Vagina (tissue), 2 donors: ENCODE measurements at regions not wholly inside any gene's neighbourhood (a gene's known extent, or its start where the extent isn't known, plus 50 kb on each side); places are given as distances from the start of the nearest gene placed in this dataset.

Experiments used
- DNase-seq, 2 donors: peaks; one replicate each; pipeline ENCODE4 v3.0.0-alpha.2; 2017; ENCODE audit errors: extremely low spot score in 2 of 2
- H3K27ac ChIP-seq: fragments of 200-600 bp; sonication (generic); one replicate; pipeline ENCODE4 v1.5.1; 2019
- H3K27me3 ChIP-seq: fragments of 200-600 bp; sonication (generic); one replicate; pipeline ENCODE4 v1.5.1; 2019
- H3K36me3 ChIP-seq, 2 donors: fragments of 200-600 bp; sonication (generic); one replicate each; pipeline ENCODE4 v1.5.1; 2017 to 2019
- H3K4me1 ChIP-seq: fragments of 200-600 bp; sonication (generic); one replicate; pipeline ENCODE4 v1.5.1; 2019
- H3K4me3 ChIP-seq, 2 donors: fragments of 200-600 bp; sonication (generic); 1 replicate in 1 of 2; 2 replicates in 1 of 2; pipeline ENCODE4 v1.5.1; 2016 to 2019
- H3K9me3 ChIP-seq: fragments of 200-600 bp; sonication (generic); one replicate; pipeline ENCODE4 v1.5.1; 2019
- CTCF ChIP-seq, 3 experiments: fragments of 450-650 bp in 2 of 3; fragments of 200-600 bp in 1 of 3; sonication (generic) in 1 of 3; IDR thresholded peaks; one replicate each; pipeline ENCODE4 v1.5.1; 2017 to 2019; ENCODE audit warnings: antibody characterized with exemption in 3 of 3, mild to moderate bottlenecking in 2 of 3, moderate library complexity in 2 of 3
- POLR2A ChIP-seq, 2 donors: fragments of 450-650 bp; IDR thresholded peaks; one replicate each; pipeline ENCODE4 v1.6.1; 2017; ENCODE audit warnings: antibody characterized with exemption in 2 of 2, mild to moderate bottlenecking in 2 of 2, moderate library complexity in 2 of 2
- POLR2AphosphoS5 ChIP-seq, 2 donors: sonication (generic); formaldehyde crosslinking; IDR thresholded peaks; one replicate each; pipeline ENCODE4 v1.9.0; 2017; ENCODE audit warnings: antibody characterized with exemption in 2 of 2, mild to moderate bottlenecking in 2 of 2, low read depth in 1 of 2; ENCODE audit not compliant: insufficient read depth in 1 of 2
- intact Hi-C: fragments of 100-400 bp; cut with DNase I; formaldehyde crosslinking; loops from one replicate; pipeline ENCODE4 v1.15.1; 2023

- H3K36me3 ChIP-seq = no peaks in the 10 kb centered on the region
- H3K4me3 ChIP-seq = no peak overlapping the region
- no peak for TF ChIP-seq POLR2A (IDR thresholded peaks at IDR 0.05)
- TF ChIP-seq CTCF (IDR thresholded peaks at IDR 0.05) = peak in 2 of 3 experiments; percentile 40 to 49
- no peak for DNase-seq
- H3K27ac ChIP-seq = peak overlapping the region; percentile 90
- peaks cover 5% of the 10 kb centered on the region for H3K4me1 ChIP-seq
- intact Hi-C loops = loop anchor here (10.0 kb wide), 1 partner anchor 367 kb away; no protein-coding TSS in a partner anchor
- H3K27me3 ChIP-seq = no peaks in the 10 kb centered on the region
- no peaks in the 10 kb centered on the region for H3K9me3 ChIP-seq
These were observed 193.5 kb upstream of the TCF4 start for GRCh38 chr18:55781481-55781957.

GRCh38 chr18:55780586-55781071 lies 192.6 kb upstream of the TCF4 start:
- H3K27ac ChIP-seq = peak overlapping the region; percentile 90
- H3K36me3 ChIP-seq = no peaks in the 10 kb centered on the region
- TF ChIP-seq CTCF (IDR thresholded peaks at IDR 0.05) = no peak
- TF ChIP-seq POLR2AphosphoS5 (IDR thresholded peaks at IDR 0.05; ENCODE audit: insufficient read depth in 1 of 2, low read depth in 1 of 2) = no peak
- TF ChIP-seq POLR2A (IDR thresholded peaks at IDR 0.05) = no peak
- intact Hi-C loops = loop anchor here (10.0 kb wide), 1 partner anchor 366 kb away; no protein-coding TSS in a partner anchor
- peak overlapping the region; percentile 61 to 71 for H3K4me3 ChIP-seq
- peaks cover 5% of the 10 kb centered on the region for H3K4me1 ChIP-seq
- H3K9me3 ChIP-seq = no peaks in the 10 kb centered on the region
- no peak for DNase-seq
- H3K27me3 ChIP-seq = no peaks in the 10 kb centered on the region

- DNase-seq = no peak
- no peaks in the 10 kb centered on the region for H3K27me3 ChIP-seq
These were observed 191.9 kb upstream of the TCF4 start for GRCh38 chr18:55779691-55780585.

GRCh38 chr18:55778788-55779690 lies 191.0 kb upstream of the TCF4 start:
- DNase-seq = no peak
- Histone ChIP-seq H3K27ac (peak overlapping the region; percentile 90), H3K4me1 (peaks cover 5% of the 10 kb centered on the region), H3K27me3 (no peaks in the 10 kb centered on the region), H3K9me3 (no peaks in the 10 kb centered on the region), H3K36me3 (no peaks in the 10 kb centered on the region), H3K4me3 (peak overlapping the region; percentile 61 to 71)
- intact Hi-C loops = no loop called here
- TF ChIP-seq POLR2AphosphoS5 (IDR thresholded peaks at IDR 0.05; ENCODE audit: insufficient read depth in 1 of 2, low read depth in 1 of 2) (no peak), POLR2A (IDR thresholded peaks at IDR 0.05) (no peak), CTCF (IDR thresholded peaks at IDR 0.05) (no peak)

More at GRCh38 chr18:55779691-55780585, 191.9 kb upstream of the TCF4 start:
- peak overlapping the region; percentile 90 for H3K27ac ChIP-seq
- no peaks in the 10 kb centered on the region for H3K36me3 ChIP-seq
- peak overlapping the region; percentile 61 to 71 for H3K4me3 ChIP-seq
- H3K9me3 ChIP-seq = no peaks in the 10 kb centered on the region
- TF ChIP-seq CTCF (IDR thresholded peaks at IDR 0.05) = no peak
- TF ChIP-seq POLR2AphosphoS5 (IDR thresholded peaks at IDR 0.05; ENCODE audit: insufficient read depth in 1 of 2, low read depth in 1 of 2) = peak in 1 of 2 donors; percentile 58
- peak in 1 of 2 donors; percentile 4 for TF ChIP-seq POLR2A (IDR thresholded peaks at IDR 0.05)
- intact Hi-C loops = loop anchor here (10.0 kb wide), 1 partner anchor 365 kb away; no protein-coding TSS in a partner anchor
- H3K4me1 ChIP-seq = peaks cover 5% of the 10 kb centered on the region
